ENCODE measurements at regions not wholly inside any gene's neighbourhood (a gene's known extent, or its start where the extent isn't known, plus 50 kb on each side); places are given as distances from the start of the nearest gene placed in this dataset.

- H2AFZ ChIP-seq (ENCODE audit: insufficient read depth, low read depth, low read length, poor library complexity, severe bottlenecking), result no peak overlapping the region
- no peak for DNase-seq
- no peak overlapping the region for H3K9ac ChIP-seq (ENCODE audit: insufficient read depth, low read length, poor library complexity, severe bottlenecking)
- no peaks in the 10 kb centered on the region for H3K4me1 ChIP-seq (ENCODE audit: control insufficient read depth in 1 of 2, insufficient read depth in 2 of 2, low read length in 2 of 2)
- Mint-ChIP-seq H3K9me3 (peaks cover 8 to 28% (median 13%) of the 10 kb centered on the region in 7 donors), H3K4me3 (no peak overlapping the region), H3K27me3 (ENCODE audit: low read depth in 3 of 3) (peaks cover 0 to 2% (median 1%) of the 10 kb centered on the region in 3 donors), H3K36me3 (no peaks in the 10 kb centered on the region), H3K4me1 (no peaks in the 10 kb centered on the region), H3K27ac (no peak overlapping the region)
- intact Hi-C loops (cut with micrococcal nuclease), result no loop called here
- no peak overlapping the region for H3K4me2 ChIP-seq (replicated peaks; ENCODE audit: extremely low read depth, low read length, poor library complexity, severe bottlenecking)
- no peak for TF ChIP-seq CTCF (IDR thresholded peaks at IDR 0.05)
- H4K20me1 ChIP-seq (ENCODE audit: insufficient read depth, low read length), result no peaks in the 10 kb centered on the region
- no peak overlapping the region for H3K4me3 ChIP-seq (replicated peaks in 1 of 3; ENCODE audit: low read depth in 2 of 3, low read length in 3 of 3)
- H3K9me3 ChIP-seq (replicated peaks in 1 of 2; ENCODE audit: control insufficient read depth in 1 of 2, insufficient read depth in 1 of 2, low read length in 2 of 2), result peaks cover 19 to 27% of the 10 kb centered on the region in 2 donors
- 88% methylated on average over 5 of the region's 8 CpGs for WGBS (ENCODE audit: insufficient coverage)
- no peaks in the 10 kb centered on the region for H3K27me3 ChIP-seq (ENCODE audit: control insufficient read depth in 2 of 2, insufficient read depth in 2 of 2, low read length in 2 of 2)
- H3K36me3 ChIP-seq (replicated peaks in 1 of 2; ENCODE audit: control insufficient read depth in 1 of 2, insufficient read depth in 2 of 2, low read length in 2 of 2), result no peaks in the 10 kb centered on the region
- H3K79me2 ChIP-seq (ENCODE audit: insufficient read depth, low read length), result no peaks in the 10 kb centered on the region
- no peak overlapping the region for H3K27ac ChIP-seq (ENCODE audit: low read depth in 1 of 2, low read length in 2 of 2)
Measured at GRCh38 chr7:70951271-70951962, 180.5 kb upstream of the GALNT17 start.

GRCh38 chr7:70952311-70952710, 179.6 kb upstream of the GALNT17 start:
- H3K27ac ChIP-seq (ENCODE audit: low read depth in 1 of 2, low read length in 2 of 2), result no peak overlapping the region
- H3K9ac ChIP-seq (ENCODE audit: insufficient read depth, low read length, poor library complexity, severe bottlenecking), result no peak overlapping the region
- H3K36me3 ChIP-seq (replicated peaks in 1 of 2; ENCODE audit: control insufficient read depth in 1 of 2, insufficient read depth in 2 of 2, low read length in 2 of 2), result no peaks in the 10 kb centered on the region
- DNase-seq, result no peak
- H3K4me3 ChIP-seq (replicated peaks in 1 of 3; ENCODE audit: low read depth in 2 of 3, low read length in 3 of 3), result no peak overlapping the region
- H4K20me1 ChIP-seq (ENCODE audit: insufficient read depth, low read length), result no peaks in the 10 kb centered on the region
- 93% methylated on average over 5 of the region's 8 CpGs for WGBS (ENCODE audit: insufficient coverage)
- intact Hi-C loops (cut with micrococcal nuclease), result no loop called here
- H3K79me2 ChIP-seq (ENCODE audit: insufficient read depth, low read length), result no peaks in the 10 kb centered on the region
- no peak overlapping the region for H2AFZ ChIP-seq (ENCODE audit: insufficient read depth, low read depth, low read length, poor library complexity, severe bottlenecking)
- H3K4me1 ChIP-seq (ENCODE audit: control insufficient read depth in 1 of 2, insufficient read depth in 2 of 2, low read length in 2 of 2), result no peaks in the 10 kb centered on the region
- Mint-ChIP-seq H3K9me3 (peaks cover 6 to 31% (median 13%) of the 10 kb centered on the region in 7 donors), H3K27ac (no peak overlapping the region), H3K27me3 (ENCODE audit: low read depth in 3 of 3) (peaks cover 0 to 2% (median 0%) of the 10 kb centered on the region in 3 donors), H3K36me3 (no peaks in the 10 kb centered on the region), H3K4me3 (no peak overlapping the region), H3K4me1 (no peaks in the 10 kb centered on the region)
- no peaks in the 10 kb centered on the region for H3K27me3 ChIP-seq (ENCODE audit: control insufficient read depth in 2 of 2, insufficient read depth in 2 of 2, low read length in 2 of 2)
- TF ChIP-seq CTCF (IDR thresholded peaks at IDR 0.05), result no peak
- H3K9me3 ChIP-seq (replicated peaks in 1 of 2; ENCODE audit: control insufficient read depth in 1 of 2, insufficient read depth in 1 of 2, low read length in 2 of 2), result peaks cover 19 to 27% of the 10 kb centered on the region in 2 donors
- H3K4me2 ChIP-seq (replicated peaks; ENCODE audit: extremely low read depth, low read length, poor library complexity, severe bottlenecking), result no peak overlapping the region

Measured in CD14-positive monocyte (primary cell).